ENCODE measurements at regions not wholly inside any gene's neighbourhood (a gene's known extent, or its start where the extent isn't known, plus 50 kb on each side); places are given as distances from the start of the nearest gene placed in this dataset.
"Not testable (repeated sequence)": the region's sequence is repeated elsewhere in the genome, so short reads cannot be mapped to it uniquely, and the experiment has no call there.

DNA sequence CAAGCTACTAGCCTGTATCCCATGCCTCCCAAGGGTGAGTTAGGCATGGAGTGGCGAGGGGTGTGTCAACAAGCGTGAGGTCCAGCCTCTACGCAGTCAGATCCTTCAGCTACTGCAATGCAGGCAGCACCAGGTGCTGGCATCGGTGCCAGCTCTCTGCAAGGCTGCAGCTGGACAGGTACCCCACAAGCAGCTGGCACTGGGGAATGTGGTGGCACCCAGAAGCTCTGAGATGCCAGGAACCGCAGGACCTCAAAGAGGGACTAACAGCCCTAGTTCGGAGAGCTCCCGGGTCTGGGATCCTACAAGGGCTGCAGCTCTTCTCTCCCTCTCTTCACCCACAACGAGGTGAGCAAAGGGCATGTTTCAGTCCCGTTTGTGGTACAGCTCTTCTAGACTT, 974.5 kb downstream of the LTN1 start:
- H3K4me2 ChIP-seq: no peak overlapping the region
- H3K4me1 ChIP-seq: no peaks in the 10 kb centered on the region
- H2AFZ ChIP-seq (replicated peaks): no peak overlapping the region
- no peak overlapping the region for H3K4me3 ChIP-seq
- no peaks in the 10 kb centered on the region for H3K9me3 ChIP-seq (ENCODE audit: low read depth)
- H3K36me3 ChIP-seq: no peaks in the 10 kb centered on the region
- no peak overlapping the region for H3K9ac ChIP-seq
- no peak overlapping the region for H3K27ac ChIP-seq
- DNase-seq (ENCODE audit: low spot score): no peak
- Mint-ChIP-seq H3K4me3 (no peak overlapping the region), H3K27me3 (ENCODE audit: insufficient read depth, low read depth) (no peaks in the 10 kb centered on the region), H3K36me3 (no peaks in the 10 kb centered on the region), H3K27ac (no peak overlapping the region), H3K9me3 (no peaks in the 10 kb centered on the region), H3K4me1 (no peaks in the 10 kb centered on the region)
- H3K27me3 ChIP-seq: no peaks in the 10 kb centered on the region
- no peaks in the 10 kb centered on the region for H4K20me1 ChIP-seq (ENCODE audit: low read depth)
- TF ChIP-seq EZH2phosphoT487 (IDR thresholded peaks at IDR 0.05): no peak
- TF ChIP-seq, protein P1, sequence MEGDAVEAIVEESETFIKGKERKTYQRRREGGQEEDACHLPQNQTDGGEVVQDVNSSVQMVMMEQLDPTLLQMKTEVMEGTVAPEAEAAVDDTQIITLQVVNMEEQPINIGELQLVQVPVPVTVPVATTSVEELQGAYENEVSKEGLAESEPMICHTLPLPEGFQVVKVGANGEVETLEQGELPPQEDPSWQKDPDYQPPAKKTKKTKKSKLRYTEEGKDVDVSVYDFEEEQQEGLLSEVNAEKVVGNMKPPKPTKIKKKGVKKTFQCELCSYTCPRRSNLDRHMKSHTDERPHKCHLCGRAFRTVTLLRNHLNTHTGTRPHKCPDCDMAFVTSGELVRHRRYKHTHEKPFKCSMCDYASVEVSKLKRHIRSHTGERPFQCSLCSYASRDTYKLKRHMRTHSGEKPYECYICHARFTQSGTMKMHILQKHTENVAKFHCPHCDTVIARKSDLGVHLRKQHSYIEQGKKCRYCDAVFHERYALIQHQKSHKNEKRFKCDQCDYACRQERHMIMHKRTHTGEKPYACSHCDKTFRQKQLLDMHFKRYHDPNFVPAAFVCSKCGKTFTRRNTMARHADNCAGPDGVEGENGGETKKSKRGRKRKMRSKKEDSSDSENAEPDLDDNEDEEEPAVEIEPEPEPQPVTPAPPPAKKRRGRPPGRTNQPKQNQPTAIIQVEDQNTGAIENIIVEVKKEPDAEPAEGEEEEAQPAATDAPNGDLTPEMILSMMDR (IDR thresholded peaks at IDR 0.05): no peak
- no peak for TF ChIP-seq EZH2 (IDR thresholded peaks at IDR 0.05)
- no peaks in the 10 kb centered on the region for H3K79me2 ChIP-seq (ENCODE audit: low read depth)
- H3F3A ChIP-seq (ENCODE audit: low read depth): no peaks in the 10 kb centered on the region

DNA sequence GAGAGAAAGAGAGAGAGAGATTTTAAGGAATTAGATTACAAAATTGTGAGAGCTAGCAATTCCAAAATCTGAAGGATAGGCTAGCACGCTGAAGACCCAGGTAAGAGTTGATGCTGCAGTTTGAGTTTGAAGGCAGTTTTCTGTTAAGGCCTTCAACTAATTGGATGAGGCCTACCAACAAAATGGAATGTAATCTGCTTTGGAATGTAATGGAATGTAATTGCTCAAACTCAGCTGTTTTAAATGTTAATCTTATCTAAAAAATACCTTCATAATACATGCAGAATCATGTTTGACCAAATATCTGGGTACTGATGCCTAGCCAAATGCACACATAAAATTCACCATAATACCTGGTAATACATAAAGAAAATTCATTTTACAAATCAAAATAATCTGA, 976.1 kb downstream of the LTN1 start:
- Histone ChIP-seq H3K9me3 (ENCODE audit: low read depth) (no peaks in the 10 kb centered on the region), H3K9ac (no peak overlapping the region)
- H3K4me1 Mint-ChIP-seq: no peaks in the 10 kb centered on the region

DNA sequence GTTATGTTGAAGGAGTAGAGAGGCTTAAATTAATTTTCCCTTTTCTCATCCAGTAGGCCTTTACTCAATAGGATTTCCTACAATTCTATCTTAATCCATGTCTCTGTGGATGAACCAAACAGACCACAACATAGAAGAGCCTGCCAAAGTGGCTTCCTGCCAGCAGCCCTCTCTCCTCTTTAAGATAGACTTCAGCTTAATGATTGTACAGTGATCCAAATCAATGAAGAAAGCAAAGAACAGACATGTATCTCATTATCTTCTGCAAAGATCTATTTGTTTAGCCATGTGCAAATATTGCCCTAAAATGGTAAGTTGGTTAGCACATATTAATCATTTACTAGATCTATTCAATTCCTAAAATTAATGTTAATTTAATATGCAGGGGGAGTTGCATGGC, 979.6 kb downstream of the LTN1 start:
- not testable (repeated sequence) for H3K36me3 Mint-ChIP-seq

More for the DNA sequence above, 976.1 kb downstream of the LTN1 start:
- H3K4me3 Mint-ChIP-seq: no peak overlapping the region
- H3K36me3 Mint-ChIP-seq: no peaks in the 10 kb centered on the region
- Histone ChIP-seq H3F3A (ENCODE audit: low read depth) (no peaks in the 10 kb centered on the region), H3K27ac (no peak overlapping the region), H2AFZ (replicated peaks) (no peak overlapping the region), H3K4me2 (no peak overlapping the region), H4K20me1 (ENCODE audit: low read depth) (no peaks in the 10 kb centered on the region), H3K36me3 (no peaks in the 10 kb centered on the region), H3K27me3 (no peaks in the 10 kb centered on the region), H3K79me2 (ENCODE audit: low read depth) (no peaks in the 10 kb centered on the region), H3K4me3 (no peak overlapping the region), H3K4me1 (no peaks in the 10 kb centered on the region)
- H3K27ac Mint-ChIP-seq: no peak overlapping the region
- no peak for TF ChIP-seq EZH2 (IDR thresholded peaks at IDR 0.05)
- TF ChIP-seq, protein P1 (IDR thresholded peaks at IDR 0.05): no peak
- no peak for TF ChIP-seq EZH2phosphoT487 (IDR thresholded peaks at IDR 0.05)
- no peak for DNase-seq (ENCODE audit: low spot score)
- no peaks in the 10 kb centered on the region for H3K9me3 Mint-ChIP-seq
- no peaks in the 10 kb centered on the region for H3K27me3 Mint-ChIP-seq (ENCODE audit: insufficient read depth, low read depth)

DNA sequence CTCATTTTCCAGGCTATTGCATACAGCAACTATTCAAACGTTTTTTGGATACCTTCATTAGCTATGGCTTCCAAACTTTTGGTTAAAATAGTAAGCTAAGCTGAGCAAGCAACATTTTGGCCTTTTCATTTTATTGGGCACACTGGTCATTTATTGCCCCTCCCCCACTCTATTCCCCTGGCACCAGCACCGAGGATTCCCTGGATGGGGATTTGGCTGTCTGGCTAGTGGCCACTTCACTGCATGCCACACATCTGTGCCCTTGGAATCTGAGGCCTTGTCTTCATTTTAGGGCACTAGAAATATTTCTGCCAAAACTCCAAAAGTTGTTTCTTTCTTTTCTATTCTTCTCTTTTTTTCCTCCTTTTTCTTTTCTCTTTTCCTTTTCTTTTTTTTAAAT, 980.7 kb downstream of the LTN1 start:
- not testable (repeated sequence) for H3K27me3 ChIP-seq; H3K79me2 ChIP-seq (ENCODE audit: low read depth); H3K27me3 Mint-ChIP-seq (ENCODE audit: insufficient read depth, low read depth); H3K4me1 ChIP-seq; H3K4me3 ChIP-seq; H4K20me1 ChIP-seq (ENCODE audit: low read depth); H3K4me3 Mint-ChIP-seq; H3F3A ChIP-seq (ENCODE audit: low read depth); H3K9me3 Mint-ChIP-seq; H3K27ac ChIP-seq; H3K36me3 Mint-ChIP-seq; H3K9me3 ChIP-seq (ENCODE audit: low read depth); H3K27ac Mint-ChIP-seq; H3K4me1 Mint-ChIP-seq; H3K36me3 ChIP-seq; H2AFZ ChIP-seq (replicated peaks); H3K9ac ChIP-seq; H3K4me2 ChIP-seq; DNase-seq (ENCODE audit: low spot score)

More for the DNA sequence above, 979.6 kb downstream of the LTN1 start:
- not testable (repeated sequence) for H3K27me3 ChIP-seq; H3K4me3 ChIP-seq; H3K4me3 Mint-ChIP-seq; H3K79me2 ChIP-seq (ENCODE audit: low read depth); H3K27ac Mint-ChIP-seq; H3K4me1 ChIP-seq; H2AFZ ChIP-seq (replicated peaks); H3K4me2 ChIP-seq; H3F3A ChIP-seq (ENCODE audit: low read depth); H3K27me3 Mint-ChIP-seq (ENCODE audit: insufficient read depth, low read depth); H4K20me1 ChIP-seq (ENCODE audit: low read depth); H3K9me3 ChIP-seq (ENCODE audit: low read depth); H3K4me1 Mint-ChIP-seq; DNase-seq (ENCODE audit: low spot score); H3K9me3 Mint-ChIP-seq; H3K27ac ChIP-seq; H3K36me3 ChIP-seq; H3K9ac ChIP-seq

DNA sequence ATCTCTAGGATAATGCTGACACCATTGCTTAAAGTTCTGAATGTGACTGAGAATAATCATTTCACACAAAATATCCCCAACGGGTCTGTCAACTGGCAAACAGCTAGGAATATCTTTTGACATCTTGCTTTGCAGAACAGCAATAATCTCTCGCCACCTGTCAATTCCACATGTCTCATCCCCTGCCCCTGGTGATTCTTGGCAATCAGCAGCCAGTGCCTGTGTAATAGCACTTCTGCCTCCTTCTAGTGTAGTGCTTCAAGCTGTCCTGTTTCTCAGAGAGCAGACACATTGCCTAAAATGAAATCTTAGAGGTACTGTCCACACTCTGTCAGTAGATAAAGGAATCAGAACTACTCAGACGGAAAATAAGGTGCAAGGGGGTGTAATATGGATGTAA, 984.4 kb downstream of the LTN1 start:
- H3K4me2 ChIP-seq; H3K9me3 ChIP-seq (ENCODE audit: low read depth); H3K9me3 Mint-ChIP-seq; H3F3A ChIP-seq (ENCODE audit: low read depth); H3K36me3 Mint-ChIP-seq; H3K4me1 Mint-ChIP-seq; H3K9ac ChIP-seq; H3K27ac ChIP-seq; H2AFZ ChIP-seq (replicated peaks); H3K79me2 ChIP-seq (ENCODE audit: low read depth); H4K20me1 ChIP-seq (ENCODE audit: low read depth); H3K36me3 ChIP-seq; H3K4me1 ChIP-seq; H3K27me3 Mint-ChIP-seq (ENCODE audit: insufficient read depth, low read depth); H3K4me3 Mint-ChIP-seq; H3K4me3 ChIP-seq; DNase-seq (ENCODE audit: low spot score); H3K27me3 ChIP-seq; H3K27ac Mint-ChIP-seq: not testable (repeated sequence)

GRCh38 chr21:28003627-28004026, 989.0 kb downstream of the LTN1 start:
- not testable (repeated sequence) for H3K79me2 ChIP-seq (ENCODE audit: low read depth); H3K27me3 ChIP-seq; DNase-seq (ENCODE audit: low spot score); H3K27me3 Mint-ChIP-seq (ENCODE audit: insufficient read depth, low read depth); H2AFZ ChIP-seq (replicated peaks); H3K36me3 ChIP-seq; H3K4me3 Mint-ChIP-seq; H3K4me1 Mint-ChIP-seq; H3K4me3 ChIP-seq; H3K9me3 Mint-ChIP-seq; H4K20me1 ChIP-seq (ENCODE audit: low read depth); H3K27ac Mint-ChIP-seq; H3F3A ChIP-seq (ENCODE audit: low read depth); H3K27ac ChIP-seq; H3K9me3 ChIP-seq (ENCODE audit: low read depth); H3K4me1 ChIP-seq; H3K36me3 Mint-ChIP-seq; H3K9ac ChIP-seq; H3K4me2 ChIP-seq

GRCh38 chr21:27996906-27997305, 995.8 kb downstream of the LTN1 start:
- not testable (repeated sequence) for H3K4me1 ChIP-seq; H3K27ac ChIP-seq; H3K9ac ChIP-seq; H3K4me3 ChIP-seq; H4K20me1 ChIP-seq (ENCODE audit: low read depth); H3K4me2 ChIP-seq; H3K27me3 Mint-ChIP-seq (ENCODE audit: insufficient read depth, low read depth); H3K79me2 ChIP-seq (ENCODE audit: low read depth); H3K36me3 ChIP-seq; H3K4me1 Mint-ChIP-seq; H3K9me3 ChIP-seq (ENCODE audit: low read depth); H3F3A ChIP-seq (ENCODE audit: low read depth); H2AFZ ChIP-seq (replicated peaks); H3K27me3 ChIP-seq; H3K27ac Mint-ChIP-seq; H3K4me3 Mint-ChIP-seq; H3K9me3 Mint-ChIP-seq; H3K36me3 Mint-ChIP-seq; DNase-seq (ENCODE audit: low spot score)
